K562 (cell line): ENCODE measurements at regions not wholly inside any gene's neighbourhood (a gene's known extent, or its start where the extent isn't known, plus 50 kb on each side); places are given as distances from the start of the nearest gene placed in this dataset.
A peak's percentile ranks its signal among the peaks of the same experiment; 100 is the strongest.

Experiments
- ATAC-seq: fragments of 200-7000 bp; cut with Tn5 transposase; 3 replicates; pipeline ENCODE4 v1.9.1; 2020; ENCODE audit warnings: moderate library complexity
- BruUV-seq: library from RNA; stranded (reverse); fragments of 400-500 nt; replicated peaks from 2 replicates; lab custom pipeline; 2021; lab: Mats Ljungman, UMichigan
- CTCF ChIA-PET: fragments of 300-600 bp; formaldehyde crosslinking; extraction: SDS; loops from one replicate; lab custom pipeline; 2021; ENCODE audit warnings: low intra/inter-chr PET ratio; lab: Yijun Ruan, JAX
- POLR2A ChIA-PET: fragments of 300-600, 350-650 bp; sonication (Branson Sonifier 250); formaldehyde crosslinking; extraction: SDS; loops from one replicate; lab custom pipeline; 2021; ENCODE audit warnings: antibody characterized with exemption, inconsistent platforms; lab: Yijun Ruan, JAX
- DNase-seq, 4 experiments: peaks; one replicate each; pipeline versions ENCODE4 v3.0.0 to v3.0.0-alpha.2; 2011 to 2018; ENCODE audit warnings: low spot score in 3 of 4, mixed read lengths in 3 of 4; ENCODE audit errors: extremely low read depth in 1 of 4
- FAIRE-seq: peaks from 2 replicates; lab custom pipeline; 2011; peaks lifted over from hg19 to GRCh38; lab: Jason Lieb, UNC
- H2AFZ ChIP-seq: 2 replicates; pipeline ENCODE4 v1.6.0; 2011; ENCODE audit warnings: low read depth, low read length, control low read depth, inconsistent platforms
- H3K27ac ChIP-seq: fragments of 200-600 bp; 3 replicates; pipeline ENCODE4 v1.8.0; 2011; ENCODE audit warnings: low read depth, mild to moderate bottlenecking, control low read depth, inconsistent platforms, low read length, moderate library complexity, mixed read lengths; ENCODE audit errors: extremely low read depth
- H3K27me3 ChIP-seq, 2 experiments: fragments of 300-600 bp in 1 of 2; 2 replicates in 1 of 2; 3 replicates in 1 of 2; pipeline versions ENCODE4 v1.6.0 to v1.8.0; 2011; ENCODE audit warnings: inconsistent platforms in 2 of 2, low read length in 2 of 2, mild to moderate bottlenecking in 1 of 2, mixed read lengths in 1 of 2, moderate library complexity in 1 of 2; ENCODE audit not compliant: control insufficient read depth in 2 of 2, insufficient read depth in 2 of 2
- H3K36me3 ChIP-seq: fragments of 300-600 bp; 3 replicates; pipeline ENCODE4 v1.8.0; 2011; ENCODE audit warnings: mild to moderate bottlenecking, low read length, inconsistent platforms; ENCODE audit not compliant: control insufficient read depth, insufficient read depth
- H3K4me1 ChIP-seq, 2 experiments: fragments of 200-600 bp in 1 of 2; replicated peaks in 1 of 2; 2 replicates in 1 of 2; 3 replicates in 1 of 2; pipeline versions ENCODE4 v1.5.1 to v1.8.0; 2011; ENCODE audit warnings: inconsistent platforms in 2 of 2, low read length in 2 of 2, mild to moderate bottlenecking in 1 of 2, mixed read lengths in 1 of 2, moderate library complexity in 1 of 2; ENCODE audit not compliant: control insufficient read depth in 2 of 2, insufficient read depth in 2 of 2
- H3K4me2 ChIP-seq: 2 replicates; pipeline ENCODE4 v1.6.1; 2011; ENCODE audit warnings: low read length, control low read depth, inconsistent platforms, mixed read lengths; ENCODE audit not compliant: insufficient read depth
- H3K4me3 ChIP-seq: fragments of 200-600 bp; sonication (generic), shearing (Covaris generic); 2 replicates; pipeline ENCODE4 v1.5.1; 2016; ENCODE audit warnings: control low read depth, inconsistent platforms
- H3K79me2 ChIP-seq: fragments of 200-600 bp; 3 replicates; pipeline ENCODE4 v1.8.0; 2011; ENCODE audit warnings: low read length, inconsistent platforms; ENCODE audit not compliant: control insufficient read depth, insufficient read depth
- H3K9ac ChIP-seq, 2 experiments: 2 replicates each; pipeline versions ENCODE4 v1.6.0 to v1.6.1; 2011; ENCODE audit warnings: low read depth in 2 of 2, low read length in 2 of 2, control low read depth in 1 of 2, inconsistent platforms in 1 of 2, mild to moderate bottlenecking in 1 of 2, mixed read lengths in 1 of 2; ENCODE audit not compliant: insufficient read depth in 1 of 2
- H3K9me1 ChIP-seq: one replicate; pipeline ENCODE4 v1.6.0; 2011; ENCODE audit warnings: inconsistent platforms, mild to moderate bottlenecking, low read length, moderate library complexity; ENCODE audit not compliant: control insufficient read depth, insufficient read depth
- H3K9me3 ChIP-seq: replicated peaks from 2 replicates; pipeline ENCODE4 v1.5.1; 2011; ENCODE audit warnings: low read depth, low read length, inconsistent platforms; ENCODE audit not compliant: control insufficient read depth, insufficient read depth
- H4K20me1 ChIP-seq: replicated peaks from 2 replicates; pipeline ENCODE4 v1.6.1; 2011; ENCODE audit warnings: low read length, inconsistent platforms, mixed read lengths; ENCODE audit not compliant: control insufficient read depth, insufficient read depth
- MEIS2 ChIP-seq: fragments of 450-650 bp; IDR thresholded peaks from 2 replicates; pipeline ENCODE4 v1.6.1; 2014; ENCODE audit warnings: mild to moderate bottlenecking; ENCODE audit not compliant: partially characterized antibody
- PTTG1 ChIP-seq: fragments of 450-650 bp; IDR thresholded peaks from 2 replicates; pipeline ENCODE4 v1.6.1; 2016; ENCODE audit warnings: low read depth, mild to moderate bottlenecking, missing genetic modification characterization, missing compliant biosample characterization
- ZKSCAN1 ChIP-seq: fragments of 150-350 bp; IDR thresholded peaks from 2 replicates; pipeline ENCODE4 v1.6.1; 2016; ENCODE audit warnings: low read depth, low read length
- WGBS: fragments of 100-300 bp; shearing (Covaris generic); methylation state at CpG from one replicate; pipeline ENCODE4 v1.1.6; 2016; ENCODE audit warnings: low coverage, mixed read lengths; ENCODE audit not compliant: insufficient coverage; ENCODE audit errors: missing lambda C conversion rate; 5-methylcytosine and 5-hydroxymethylcytosine counted together
- in situ Hi-C: fragments of 300-500 bp; cut with MboI; formaldehyde crosslinking; loops from 4 replicates; pipeline ENCODE4 v1.15.0; 2018; ENCODE audit warnings: inconsistent platforms, mixed read lengths
- intact Hi-C: fragments of 100-400 bp; cut with micrococcal nuclease; formaldehyde crosslinking; loops from 2 replicates; pipeline ENCODE4 v1.14.2; 2022
- TF ChIP-seq, protein P1 (sequence below), 2 experiments: IDR thresholded peaks in 1 of 2; conservative IDR thresholded peaks in 1 of 2; 2 replicates each; pipeline ENCODE4 v1.6.1; 2016; ENCODE audit warnings: low read depth in 2 of 2, mild to moderate bottlenecking in 1 of 2, missing compliant biosample characterization in 1 of 2, missing genetic modification characterization in 1 of 2, moderate library complexity in 1 of 2
- TF ChIP-seq, protein P2 (sequence below): fragments of 450-650 bp; IDR thresholded peaks from 2 replicates; pipeline ENCODE4 v1.6.1; 2016

GRCh38 chr10:21369697-21370096, 155.8 kb downstream of the SKIDA1 start:
- no peak overlapping the region for H3K27ac ChIP-seq

More at GRCh38 chr10:21369697-21370096, 155.8 kb downstream of the SKIDA1 start:
- intact Hi-C loops: no loop called here
- DNase-seq (no peak), ATAC-seq (no peak), FAIRE-seq (no peak)
- Histone ChIP-seq H4K20me1 (no peaks in the 10 kb centered on the region), H3K4me3 (no peak overlapping the region), H3K36me3 (no peaks in the 10 kb centered on the region), H3K4me2 (no peak overlapping the region), H3K9ac (no peak overlapping the region), H2AFZ (no peak overlapping the region), H3K4me1 (peaks cover 0 to 4% of the 10 kb centered on the region in 2 experiments; a peak in 2 of 5 replicates), H3K9me3 (no peaks in the 10 kb centered on the region), H3K79me2 (no peaks in the 10 kb centered on the region), H3K9me1 (no peaks in the 10 kb centered on the region), H3K27me3 (no peaks in the 10 kb centered on the region)
- ChIA-PET CTCF (no interaction called here), POLR2A (no interaction called here)
- no peak for TF ChIP-seq ZKSCAN1
- TF ChIP-seq, protein P1, sequence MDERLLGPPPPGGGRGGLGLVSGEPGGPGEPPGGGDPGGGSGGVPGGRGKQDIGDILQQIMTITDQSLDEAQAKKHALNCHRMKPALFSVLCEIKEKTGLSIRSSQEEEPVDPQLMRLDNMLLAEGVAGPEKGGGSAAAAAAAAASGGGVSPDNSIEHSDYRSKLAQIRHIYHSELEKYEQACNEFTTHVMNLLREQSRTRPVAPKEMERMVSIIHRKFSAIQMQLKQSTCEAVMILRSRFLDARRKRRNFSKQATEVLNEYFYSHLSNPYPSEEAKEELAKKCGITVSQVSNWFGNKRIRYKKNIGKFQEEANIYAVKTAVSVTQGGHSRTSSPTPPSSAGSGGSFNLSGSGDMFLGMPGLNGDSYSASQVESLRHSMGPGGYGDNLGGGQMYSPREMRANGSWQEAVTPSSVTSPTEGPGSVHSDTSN (CRISPR knock-in tag; IDR thresholded peaks at IDR 0.05; ENCODE audit: low read depth): no peak
- TF ChIP-seq, protein P1 (tag; conservative IDR thresholded peaks at IDR 0.05; ENCODE audit: low read depth): 0 out of 2 replicates have a peak, but pooled peaks have one; percentile 29
- TF ChIP-seq, protein P2, sequence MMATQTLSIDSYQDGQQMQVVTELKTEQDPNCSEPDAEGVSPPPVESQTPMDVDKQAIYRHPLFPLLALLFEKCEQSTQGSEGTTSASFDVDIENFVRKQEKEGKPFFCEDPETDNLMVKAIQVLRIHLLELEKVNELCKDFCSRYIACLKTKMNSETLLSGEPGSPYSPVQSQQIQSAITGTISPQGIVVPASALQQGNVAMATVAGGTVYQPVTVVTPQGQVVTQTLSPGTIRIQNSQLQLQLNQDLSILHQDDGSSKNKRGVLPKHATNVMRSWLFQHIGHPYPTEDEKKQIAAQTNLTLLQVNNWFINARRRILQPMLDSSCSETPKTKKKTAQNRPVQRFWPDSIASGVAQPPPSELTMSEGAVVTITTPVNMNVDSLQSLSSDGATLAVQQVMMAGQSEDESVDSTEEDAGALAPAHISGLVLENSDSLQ: peak; percentile 59; the same call in 1 of the 2 replicates
- TF ChIP-seq MEIS2: peak; percentile 40
- TF ChIP-seq PTTG1 (tag): no peak
- BruUV-seq: no TSS peak
- in situ Hi-C loops: no loop called here
- WGBS: 0% methylated on average over 2 of the region's 2 CpGs
